Keratinocyte (primary cell): ENCODE measurements at regions not wholly inside any gene's neighbourhood (a gene's known extent, or its start where the extent isn't known, plus 50 kb on each side); places are given as distances from the start of the nearest gene placed in this dataset.

Experiments
- EZH2 ChIP-seq: IDR thresholded peaks from one replicate; pipeline ENCODE4 v1.6.1; 2012; ENCODE audit warnings: inconsistent platforms, mild to moderate bottlenecking, low read length, moderate library complexity
- TF ChIP-seq, protein P1 (sequence below), 3 experiments: IDR thresholded peaks in 1 of 3; conservative IDR thresholded peaks in 1 of 3; optimal IDR thresholded peaks in 1 of 3; 2 replicates in 2 of 3; 3 replicates in 1 of 3; pipeline versions ENCODE3 to v1.5.1; 2011; ENCODE audit warnings: low read length in 3 of 3, mild to moderate bottlenecking in 3 of 3, moderate library complexity in 2 of 3, control low read depth in 1 of 3, inconsistent platforms in 1 of 3; ENCODE audit not compliant: insufficient read depth in 2 of 3; ENCODE audit errors: extremely low read depth in 1 of 3

DNA sequence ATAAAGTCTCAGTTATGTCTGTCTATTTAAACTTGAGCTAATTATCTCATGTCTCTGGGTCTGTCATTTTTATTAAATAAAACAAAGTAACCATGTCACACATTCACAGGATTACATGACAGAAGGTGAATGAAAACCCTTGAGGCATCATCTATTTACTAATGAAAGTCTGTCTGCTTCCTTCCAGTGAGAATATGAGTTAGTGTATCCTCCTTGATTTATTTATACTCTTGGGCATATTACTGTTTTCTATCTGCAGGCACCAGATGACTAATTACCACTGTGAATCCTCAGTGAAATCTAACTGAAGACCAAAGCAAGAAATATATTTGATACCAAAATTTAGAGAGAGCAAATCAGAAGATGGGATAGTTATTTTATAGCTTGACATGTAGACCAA, 163.7 kb downstream of the CDC14C start:
- TF ChIP-seq, protein P1, sequence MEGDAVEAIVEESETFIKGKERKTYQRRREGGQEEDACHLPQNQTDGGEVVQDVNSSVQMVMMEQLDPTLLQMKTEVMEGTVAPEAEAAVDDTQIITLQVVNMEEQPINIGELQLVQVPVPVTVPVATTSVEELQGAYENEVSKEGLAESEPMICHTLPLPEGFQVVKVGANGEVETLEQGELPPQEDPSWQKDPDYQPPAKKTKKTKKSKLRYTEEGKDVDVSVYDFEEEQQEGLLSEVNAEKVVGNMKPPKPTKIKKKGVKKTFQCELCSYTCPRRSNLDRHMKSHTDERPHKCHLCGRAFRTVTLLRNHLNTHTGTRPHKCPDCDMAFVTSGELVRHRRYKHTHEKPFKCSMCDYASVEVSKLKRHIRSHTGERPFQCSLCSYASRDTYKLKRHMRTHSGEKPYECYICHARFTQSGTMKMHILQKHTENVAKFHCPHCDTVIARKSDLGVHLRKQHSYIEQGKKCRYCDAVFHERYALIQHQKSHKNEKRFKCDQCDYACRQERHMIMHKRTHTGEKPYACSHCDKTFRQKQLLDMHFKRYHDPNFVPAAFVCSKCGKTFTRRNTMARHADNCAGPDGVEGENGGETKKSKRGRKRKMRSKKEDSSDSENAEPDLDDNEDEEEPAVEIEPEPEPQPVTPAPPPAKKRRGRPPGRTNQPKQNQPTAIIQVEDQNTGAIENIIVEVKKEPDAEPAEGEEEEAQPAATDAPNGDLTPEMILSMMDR (optimal IDR thresholded peaks at IDR 0.05 in 1 of 3, IDR thresholded peaks at IDR 0.05 in 1 of 3, conservative IDR thresholded peaks at IDR 0.05 in 1 of 3; ENCODE audit: extremely low read depth in 1 of 3, insufficient read depth in 2 of 3, low read length in 3 of 3) = no peak
- no peak for TF ChIP-seq EZH2
